IMR-90 (cell line): ENCODE measurements at regions not wholly inside any gene's neighbourhood (a gene's known extent, or its start where the extent isn't known, plus 50 kb on each side); places are given as distances from the start of the nearest gene placed in this dataset.

Experiments used
- ATAC-seq: fragments of 200-7000 bp; cut with Tn5 transposase; 2 replicates; pipeline ENCODE4 v1.9.1; 2020; ENCODE audit warnings: low read depth, mild to moderate bottlenecking, moderate library complexity
- BruUV-seq: library from RNA; stranded (reverse); fragments of 400-500 nt; replicated peaks from 2 replicates; lab custom pipeline; 2021; lab: Mats Ljungman, UMichigan
- CTCF ChIA-PET: fragments of 300-600 bp; formaldehyde crosslinking; extraction: SDS; loops from one replicate; lab custom pipeline; 2021; ENCODE audit warnings: antibody characterized with exemption; lab: Yijun Ruan, JAX
- POLR2A ChIA-PET: fragments of 300-600 bp; sonication (Branson Sonifier 250); formaldehyde crosslinking; loops from one replicate; lab custom pipeline; 2022; ENCODE audit warnings: antibody characterized with exemption; ENCODE audit not compliant: unreplicated experiment; lab: Charles Lee
- DNase-seq: peaks from one replicate; pipeline ENCODE4 v3.0.0; 2013
- H2AFZ ChIP-seq: replicated peaks from 2 replicates; pipeline ENCODE3; 2013; ENCODE audit warnings: low read length, mild to moderate bottlenecking; ENCODE audit not compliant: poor library complexity
- H2AK5ac ChIP-seq: 2 replicates; pipeline ENCODE4 v1.6.1; 2013; ENCODE audit warnings: low read depth, low read length, inconsistent platforms
- H2AK9ac ChIP-seq: replicated peaks from 2 replicates; pipeline ENCODE3; 2013; ENCODE audit warnings: mild to moderate bottlenecking, low read depth, low read length, moderate library complexity; ENCODE audit not compliant: poor library complexity
- H2BK120ac ChIP-seq: 2 replicates; pipeline ENCODE4 v1.6.1; 2013; ENCODE audit warnings: low read depth, low read length, inconsistent platforms
- H2BK15ac ChIP-seq: 3 replicates; pipeline ENCODE4 v1.6.1; 2013; ENCODE audit warnings: low read depth, low read length, inconsistent platforms
- H2BK20ac ChIP-seq: 2 replicates; pipeline ENCODE4 v1.6.1; 2013; ENCODE audit warnings: low read depth, mild to moderate bottlenecking, inconsistent platforms, low read length, moderate library complexity
- H2BK5ac ChIP-seq: 2 replicates; pipeline ENCODE4 v1.6.1; 2013; ENCODE audit warnings: mild to moderate bottlenecking, low read depth, low read length, inconsistent platforms; ENCODE audit not compliant: poor library complexity, severe bottlenecking
- H3K14ac ChIP-seq: replicated peaks from 2 replicates; pipeline ENCODE4 v1.6.1; 2013; ENCODE audit warnings: low read depth, low read length, inconsistent platforms
- H3K18ac ChIP-seq: 2 replicates; pipeline ENCODE4 v1.6.1; 2013; ENCODE audit warnings: low read depth, low read length, control low read depth
- H3K23ac ChIP-seq: 2 replicates; pipeline ENCODE4 v1.6.1; 2013; ENCODE audit warnings: low read depth, low read length, inconsistent platforms
- H3K27ac ChIP-seq: 2 replicates; pipeline ENCODE4 v1.5.1; 2013; ENCODE audit warnings: mild to moderate bottlenecking, control low read depth, low read length; ENCODE audit not compliant: insufficient read depth
- H3K27me3 ChIP-seq: 2 replicates; pipeline ENCODE4 v1.6.1; 2013; ENCODE audit warnings: low read length; ENCODE audit not compliant: control insufficient read depth, insufficient read depth
- H3K36me3 ChIP-seq: 2 replicates; pipeline ENCODE4 v1.6.1; 2013; ENCODE audit warnings: low read length, mixed read lengths; ENCODE audit not compliant: control insufficient read depth, insufficient read depth
- H3K4ac ChIP-seq: 2 replicates; pipeline ENCODE4 v1.6.1; 2013; ENCODE audit warnings: low read depth, low read length, inconsistent platforms
- H3K4me1 ChIP-seq: 2 replicates; pipeline ENCODE4 v1.6.1; 2013; ENCODE audit warnings: low read length, mixed read lengths; ENCODE audit not compliant: control insufficient read depth, insufficient read depth
- H3K4me2 ChIP-seq: 2 replicates; pipeline ENCODE4 v1.6.1; 2013; ENCODE audit warnings: low read depth, mild to moderate bottlenecking, control low read depth, low read length, moderate library complexity
- H3K4me3 ChIP-seq: 2 replicates; pipeline ENCODE4 v1.5.1; 2013; ENCODE audit warnings: low read depth, mild to moderate bottlenecking, control low read depth, low read length, moderate library complexity; ENCODE audit not compliant: insufficient read depth
- H3K56ac ChIP-seq: 2 replicates; pipeline ENCODE4 v1.6.1; 2013; ENCODE audit warnings: low read length, inconsistent platforms; ENCODE audit not compliant: insufficient read depth; ENCODE audit errors: extremely low read depth
- H3K79me1 ChIP-seq, 2 experiments: 2 replicates each; pipeline ENCODE4 v1.6.1; 2013; ENCODE audit warnings: low read length in 2 of 2, inconsistent platforms in 1 of 2, low read depth in 1 of 2
- H3K9ac ChIP-seq: 2 replicates; pipeline ENCODE4 v1.6.1; 2013; ENCODE audit warnings: low read depth, low read length, control low read depth
- H3K9me1 ChIP-seq: 2 replicates; pipeline ENCODE4 v1.6.1; 2013; ENCODE audit warnings: low read length, inconsistent platforms; ENCODE audit not compliant: insufficient read depth
- H3K9me3 ChIP-seq: 2 replicates; pipeline ENCODE4 v1.6.1; 2013; ENCODE audit warnings: low read length; ENCODE audit not compliant: control insufficient read depth, insufficient read depth
- H4K20me1 ChIP-seq: 2 replicates; pipeline ENCODE4 v1.6.1; 2013; ENCODE audit warnings: low read length, inconsistent platforms; ENCODE audit not compliant: insufficient read depth
- H4K5ac ChIP-seq: 2 replicates; pipeline ENCODE4 v1.6.1; 2013; ENCODE audit warnings: mild to moderate bottlenecking, low read depth, low read length, control low read depth
- H4K8ac ChIP-seq, 2 experiments: 2 replicates each; pipeline ENCODE4 v1.6.1; 2013; ENCODE audit warnings: low read depth in 2 of 2, low read length in 2 of 2, control low read depth in 1 of 2, inconsistent platforms in 1 of 2
- H4K91ac ChIP-seq: 2 replicates; pipeline ENCODE4 v1.6.1; 2013; ENCODE audit warnings: low read depth, low read length, inconsistent platforms; ENCODE audit not compliant: insufficient read depth
- BHLHE40 ChIP-seq: fragments of 150-350 bp; IDR thresholded peaks from 2 replicates; pipeline ENCODE4 v1.6.1; 2016; ENCODE audit warnings: mild to moderate bottlenecking, low read depth, low read length
- CEBPB ChIP-seq: IDR thresholded peaks from 2 replicates; pipeline ENCODE4 v1.6.1; 2012; ENCODE audit warnings: low read depth, low read length, improper control_type of control experiment
- CTCF ChIP-seq: conservative IDR thresholded peaks from 2 replicates; pipeline ENCODE4 v1.5.1; 2012; ENCODE audit warnings: mild to moderate bottlenecking, low read depth, low read length, improper control_type of control experiment
- ELK1 ChIP-seq: fragments of 150-350 bp; IDR thresholded peaks from 2 replicates; pipeline ENCODE4 v1.6.1; 2016; ENCODE audit warnings: low read depth, mild to moderate bottlenecking, low read length, moderate library complexity, borderline replicate concordance
- FOS ChIP-seq: fragments of 150-350 bp; IDR thresholded peaks from 2 replicates; pipeline ENCODE4 v1.6.1; 2016; ENCODE audit warnings: low read depth, low read length
- MAFK ChIP-seq: IDR thresholded peaks from 2 replicates; pipeline ENCODE4 v1.6.1; 2012; ENCODE audit warnings: low read depth, low read length, improper control_type of control experiment
- MAZ ChIP-seq: IDR thresholded peaks from 2 replicates; pipeline ENCODE4 v1.6.1; 2012; ENCODE audit warnings: low read depth, mild to moderate bottlenecking, low read length, improper control_type of control experiment, moderate library complexity, borderline replicate concordance
- MXI1 ChIP-seq: IDR thresholded peaks from 2 replicates; pipeline ENCODE4 v1.6.1; 2012; ENCODE audit warnings: low read depth, mild to moderate bottlenecking, low read length, moderate library complexity, borderline replicate concordance
- POLR2A ChIP-seq: IDR thresholded peaks from 2 replicates; pipeline ENCODE4 v1.6.1; 2012; ENCODE audit warnings: mild to moderate bottlenecking, low read depth, low read length
- RAD21 ChIP-seq: IDR thresholded peaks from 2 replicates; pipeline ENCODE4 v1.6.1; 2012; ENCODE audit warnings: low read length, improper control_type of control experiment
- RFX5 ChIP-seq: IDR thresholded peaks from 2 replicates; pipeline ENCODE4 v1.8.0; 2012; ENCODE audit warnings: low read depth, mild to moderate bottlenecking, low read length, moderate library complexity
- SMC3 ChIP-seq: fragments of 150-350 bp; IDR thresholded peaks from 2 replicates; pipeline ENCODE4 v1.6.1; 2016; ENCODE audit warnings: low read depth, mild to moderate bottlenecking, antibody characterized with exemption, low read length, moderate library complexity
- dilution Hi-C: fragments of 300-500 bp; cut with HindIII; formaldehyde crosslinking; loops from one replicate; pipeline ENCODE4 v1.14.3; 2018; ENCODE audit warnings: low sequenced_read_pairs; ENCODE audit not compliant: unreplicated experiment
- in situ Hi-C: fragments of 300-500 bp; cut with MboI; formaldehyde crosslinking; loops from 3 replicates; pipeline ENCODE4 v1.14.3; 2019; ENCODE audit warnings: low sequenced_read_pairs, inconsistent platforms, mixed read lengths
- intact Hi-C: fragments of 100-400 bp; cut with micrococcal nuclease; formaldehyde crosslinking; loops from 2 replicates; pipeline ENCODE4 v1.10.0; 2022

- H2BK5ac ChIP-seq, result no peak overlapping the region
- H2AFZ ChIP-seq, result no peak overlapping the region
- no peak overlapping the region for H3K23ac ChIP-seq
- DNase-seq, result no peak
- no peak overlapping the region for H3K14ac ChIP-seq
- H2AK5ac ChIP-seq, result no peak overlapping the region
- no peak overlapping the region for H4K5ac ChIP-seq
- no peaks in the 10 kb centered on the region for H3K79me1 ChIP-seq
- TF ChIP-seq CEBPB, result no peak
- no peak for TF ChIP-seq SMC3
- no peak for TF ChIP-seq RFX5
- TF ChIP-seq MAZ, result no peak
- no peak for TF ChIP-seq ELK1
- no peak for TF ChIP-seq FOS
- TF ChIP-seq RAD21, result no peak
- TF ChIP-seq POLR2A, result no peak
- TF ChIP-seq CTCF, result no peak
- no peak for TF ChIP-seq MXI1
- no peak for TF ChIP-seq BHLHE40
- TF ChIP-seq MAFK, result no peak
- no peak overlapping the region for H2BK120ac ChIP-seq
- no peak overlapping the region for H2BK20ac ChIP-seq
- intact Hi-C loops, result no loop called here
- H3K36me3 ChIP-seq, result no peaks in the 10 kb centered on the region
- no peaks in the 10 kb centered on the region for H3K4me1 ChIP-seq
- no peak overlapping the region for H3K18ac ChIP-seq
- no peak overlapping the region for H3K56ac ChIP-seq
- dilution Hi-C loops, result no loop called here
- H3K27ac ChIP-seq, result no peak overlapping the region
- POLR2A ChIA-PET, result no interaction called here
- H3K9me3 ChIP-seq, result peaks cover 2% of the 10 kb centered on the region
- in situ Hi-C loops, result no loop called here
- no peaks in the 10 kb centered on the region for H3K9me1 ChIP-seq
- CTCF ChIA-PET, result no interaction called here
- H2AK9ac ChIP-seq, result no peak overlapping the region
- H3K4me3 ChIP-seq, result no peak overlapping the region
- no peak overlapping the region for H4K91ac ChIP-seq
- H3K27me3 ChIP-seq, result no peaks in the 10 kb centered on the region
- H4K20me1 ChIP-seq, result no peaks in the 10 kb centered on the region
- H3K4me2 ChIP-seq, result no peak overlapping the region
- no TSS peak for BruUV-seq
- H4K8ac ChIP-seq, result no peak overlapping the region
- H3K9ac ChIP-seq, result no peak overlapping the region
- no peak overlapping the region for H3K4ac ChIP-seq
- H2BK15ac ChIP-seq, result no peak overlapping the region
- no peak for ATAC-seq
Measured at GRCh38 chr2:192983173-192983572, 788.4 kb upstream of the TMEFF2 start.
